H9 (cell line): ENCODE measurements at regions not wholly inside any gene's neighbourhood (a gene's known extent, or its start where the extent isn't known, plus 50 kb on each side); places are given as distances from the start of the nearest gene placed in this dataset.

Experiments
- DNase-seq: peaks from one replicate; pipeline ENCODE4 v3.0.0-alpha.2; 2017
- H2AFZ ChIP-seq: one replicate; pipeline ENCODE4 v1.6.1; 2013; ENCODE audit warnings: mild to moderate bottlenecking, low read length, control low read depth, moderate library complexity
- H2AK5ac ChIP-seq: 2 replicates; pipeline ENCODE4 v1.6.1; 2013; ENCODE audit warnings: low read length, control low read depth, mixed read lengths; ENCODE audit not compliant: insufficient read length
- H2BK120ac ChIP-seq: one replicate; pipeline ENCODE4 v1.6.1; 2013; ENCODE audit warnings: low read depth, mild to moderate bottlenecking, low read length, control low read depth, inconsistent platforms; ENCODE audit not compliant: poor library complexity, severe bottlenecking
- H2BK12ac ChIP-seq: 2 replicates; pipeline ENCODE4 v1.6.1; 2013; ENCODE audit warnings: low read length, control low read depth, mixed read lengths, low read depth; ENCODE audit not compliant: insufficient read length
- H2BK15ac ChIP-seq: 2 replicates; pipeline ENCODE4 v1.6.1; 2013; ENCODE audit warnings: low read depth, low read length, control low read depth
- H2BK20ac ChIP-seq: one replicate; pipeline ENCODE4 v1.6.1; 2013; ENCODE audit warnings: low read depth, mild to moderate bottlenecking, low read length, control low read depth, inconsistent platforms; ENCODE audit not compliant: poor library complexity, severe bottlenecking
- H2BK5ac ChIP-seq: 2 replicates; pipeline ENCODE4 v1.6.1; 2013; ENCODE audit warnings: low read length, control low read depth, mixed read lengths; ENCODE audit not compliant: insufficient read length
- H3K14ac ChIP-seq: 2 replicates; pipeline ENCODE4 v1.6.1; 2013; ENCODE audit warnings: low read length, control low read depth; ENCODE audit not compliant: insufficient read depth
- H3K18ac ChIP-seq: 2 replicates; pipeline ENCODE4 v1.6.1; 2013; ENCODE audit warnings: low read depth, mild to moderate bottlenecking, mixed read lengths, low read length, control low read depth; ENCODE audit not compliant: insufficient read length
- H3K23ac ChIP-seq: 2 replicates; pipeline ENCODE4 v1.6.1; 2013; ENCODE audit warnings: low read length, control low read depth, mixed read lengths, low read depth; ENCODE audit not compliant: insufficient read length
- H3K23me2 ChIP-seq: 2 replicates; pipeline ENCODE4 v1.6.1; 2013; ENCODE audit warnings: low read depth, mild to moderate bottlenecking, mixed read lengths, low read length, control low read depth; ENCODE audit not compliant: insufficient read length, poor library complexity, severe bottlenecking
- H3K27ac ChIP-seq: 2 replicates; pipeline ENCODE4 v1.5.1; 2013; ENCODE audit warnings: low read length, control low read depth, mixed read lengths, low read depth; ENCODE audit not compliant: insufficient read length
- H3K27me3 ChIP-seq: 2 replicates; pipeline ENCODE4 v1.6.1; 2013; ENCODE audit warnings: low read length, control low read depth, inconsistent platforms; ENCODE audit not compliant: insufficient read depth
- H3K4ac ChIP-seq: 2 replicates; pipeline ENCODE4 v1.6.1; 2013; ENCODE audit warnings: low read depth, mild to moderate bottlenecking, control low read depth, inconsistent platforms, low read length, moderate library complexity
- H3K4me1 ChIP-seq: 2 replicates; pipeline ENCODE4 v1.6.1; 2013; ENCODE audit warnings: low read length, control low read depth, inconsistent platforms; ENCODE audit not compliant: insufficient read depth
- H3K4me2 ChIP-seq: 2 replicates; pipeline ENCODE4 v1.6.1; 2013; ENCODE audit warnings: low read length, control low read depth, mixed read lengths; ENCODE audit not compliant: insufficient read length, insufficient read depth
- H3K56ac ChIP-seq: 2 replicates; pipeline ENCODE4 v1.6.1; 2013; ENCODE audit warnings: low read depth, mild to moderate bottlenecking, mixed read lengths, low read length, control low read depth; ENCODE audit not compliant: insufficient read length
- H3K79me1 ChIP-seq: 2 replicates; pipeline ENCODE4 v1.6.1; 2013; ENCODE audit warnings: low read depth, mild to moderate bottlenecking, moderate library complexity, low read length, control low read depth, inconsistent platforms; ENCODE audit not compliant: insufficient read depth, poor library complexity, severe bottlenecking
- H3K79me2 ChIP-seq: 2 replicates; pipeline ENCODE4 v1.6.1; 2013; ENCODE audit warnings: low read length, control low read depth, inconsistent platforms; ENCODE audit not compliant: insufficient read depth
- H3K9ac ChIP-seq: 2 replicates; pipeline ENCODE4 v1.6.1; 2013; ENCODE audit warnings: low read length, control low read depth, mixed read lengths; ENCODE audit not compliant: insufficient read length; ENCODE audit errors: extremely low read depth
- H3K9me3 ChIP-seq: one replicate; pipeline ENCODE4 v1.6.1; 2013; ENCODE audit warnings: low read depth, low read length, inconsistent platforms; ENCODE audit not compliant: control insufficient read depth
- H3T11ph ChIP-seq: one replicate; pipeline ENCODE4 v1.6.1; 2013; ENCODE audit warnings: mild to moderate bottlenecking, low read length, control low read depth, inconsistent platforms
- H4K20me1 ChIP-seq: one replicate; pipeline ENCODE4 v1.6.1; 2013; ENCODE audit not compliant: control insufficient read depth, insufficient read length, insufficient read depth
- H4K5ac ChIP-seq: 2 replicates; pipeline ENCODE4 v1.6.1; 2013; ENCODE audit warnings: low read depth, mild to moderate bottlenecking, mixed read lengths, low read length, control low read depth; ENCODE audit not compliant: insufficient read length
- H4K8ac ChIP-seq: replicated peaks from 2 replicates; pipeline ENCODE4 v1.6.1; 2013; ENCODE audit warnings: low read length, control low read depth, mixed read lengths, low read depth; ENCODE audit not compliant: insufficient read length
- H4K91ac ChIP-seq: 2 replicates; pipeline ENCODE4 v1.6.1; 2013; ENCODE audit warnings: low read depth, mild to moderate bottlenecking, moderate library complexity, mixed read lengths, low read length, control low read depth; ENCODE audit not compliant: insufficient read length
- H3K27ac Mint-ChIP-seq, 3 experiments: 2 replicates in 2 of 3; 3 replicates in 1 of 3; pipeline ENCODE4 v1.8.0; 2020 to 2021; ENCODE audit warnings: mixed read lengths in 3 of 3, mild to moderate bottlenecking in 1 of 3, moderate library complexity in 1 of 3
- H3K27me3 Mint-ChIP-seq: 2 replicates; pipeline ENCODE4 v1.8.0; 2021; ENCODE audit warnings: low read depth, mild to moderate bottlenecking, moderate library complexity, mixed read lengths
- H3K36me3 Mint-ChIP-seq, 3 experiments: 2 replicates in 2 of 3; 3 replicates in 1 of 3; pipeline ENCODE4 v1.8.0; 2020 to 2021; ENCODE audit warnings: low read depth in 3 of 3, mixed read lengths in 3 of 3; ENCODE audit not compliant: insufficient read depth in 1 of 3
- H3K4me1 Mint-ChIP-seq, 2 experiments: 2 replicates each; pipeline ENCODE4 v1.8.0; 2020; ENCODE audit warnings: mixed read lengths in 2 of 2
- H3K4me3 Mint-ChIP-seq, 2 experiments: 2 replicates in 1 of 2; 3 replicates in 1 of 2; pipeline ENCODE4 v1.8.0; 2020 to 2021; ENCODE audit warnings: mild to moderate bottlenecking in 2 of 2, mixed read lengths in 2 of 2, moderate library complexity in 1 of 2
- H3K9me3 Mint-ChIP-seq, 2 experiments: 2 replicates in 1 of 2; 3 replicates in 1 of 2; pipeline ENCODE4 v1.8.0; 2020; ENCODE audit warnings: mild to moderate bottlenecking in 2 of 2, mixed read lengths in 2 of 2, moderate library complexity in 1 of 2
- CTCF ChIP-seq: fragments of 200-600 bp; sonication (generic); conservative IDR thresholded peaks from 3 replicates; pipeline ENCODE4 v1.8.0; 2021; ENCODE audit warnings: antibody characterized with exemption, mild to moderate bottlenecking
- WGBS: extraction: QIAGEN DNeasy Blood & Tissue Kit; methylation state at CpG from one replicate; pipeline ENCODE4 v1.1.7; 2013; ENCODE audit warnings: missing lambda C conversion rate, low lambda C conversion rate, mixed read lengths; ENCODE audit not compliant: insufficient read length; ENCODE audit errors: extremely low coverage; 5-methylcytosine and 5-hydroxymethylcytosine counted together

DNA sequence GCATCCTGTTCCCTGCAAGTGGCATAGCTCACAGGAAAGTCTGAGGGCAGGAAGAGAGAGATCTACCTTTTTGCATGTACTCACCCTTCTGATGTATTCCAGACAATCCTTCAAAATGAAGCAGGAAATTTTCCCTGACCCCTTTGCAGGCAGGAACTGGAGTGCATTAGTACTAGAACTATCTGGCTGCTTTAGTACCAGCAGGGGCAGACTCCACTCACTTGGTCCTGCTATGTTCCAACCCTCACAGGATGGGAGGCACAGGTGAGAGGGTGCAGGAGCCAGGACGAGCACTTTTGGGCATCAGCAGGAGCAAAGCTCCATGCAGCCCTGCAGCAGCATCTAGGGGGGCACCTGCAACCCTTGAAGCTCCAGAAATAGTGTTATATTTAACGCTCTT is 116.3 kb upstream of the IGF1 start:
- WGBS = no CpG with 5 or more reads among the region's 2 CpGs

More for the DNA sequence above, 116.3 kb upstream of the IGF1 start:
- peaks cover 8 to 17% of the 10 kb centered on the region in 2 experiments for H3K4me1 Mint-ChIP-seq
- no peak overlapping the region for H3K14ac ChIP-seq
- H4K5ac ChIP-seq = no peak overlapping the region
- no peak overlapping the region for H3K27ac Mint-ChIP-seq
- H3K36me3 Mint-ChIP-seq = no peaks in the 10 kb centered on the region
- no peak overlapping the region for H3K23ac ChIP-seq
- no peaks in the 10 kb centered on the region for H3K9me3 Mint-ChIP-seq
- TF ChIP-seq CTCF = no peak
- no peak overlapping the region for H2BK15ac ChIP-seq
- no peaks in the 10 kb centered on the region for H3K4me1 ChIP-seq
- H3K27me3 ChIP-seq = no peaks in the 10 kb centered on the region
- H3K9me3 ChIP-seq = no peaks in the 10 kb centered on the region
- H3K23me2 ChIP-seq = no peaks in the 10 kb centered on the region
- H4K8ac ChIP-seq = no peak overlapping the region
- no peak overlapping the region for H2AFZ ChIP-seq
- no peak overlapping the region for H3K9ac ChIP-seq
- H3K4me3 Mint-ChIP-seq = no peak overlapping the region
- no peak overlapping the region for H4K91ac ChIP-seq
- H2BK20ac ChIP-seq = no peak overlapping the region
- no peak overlapping the region for H2AK5ac ChIP-seq
- DNase-seq = no peak
- H2BK5ac ChIP-seq = no peak overlapping the region
- H2BK120ac ChIP-seq = no peak overlapping the region
- H2BK12ac ChIP-seq = no peak overlapping the region
- H3K4me2 ChIP-seq = no peak overlapping the region
- no peaks in the 10 kb centered on the region for H4K20me1 ChIP-seq
- H3T11ph ChIP-seq = no peak overlapping the region
- no peak overlapping the region for H3K27ac ChIP-seq
- no peaks in the 10 kb centered on the region; the same call in 1 of the 2 replicates for H3K27me3 Mint-ChIP-seq
- H3K4ac ChIP-seq = no peak overlapping the region
- H3K79me1 ChIP-seq = no peaks in the 10 kb centered on the region
- H3K18ac ChIP-seq = no peak overlapping the region
- H3K56ac ChIP-seq = no peak overlapping the region
- no peaks in the 10 kb centered on the region for H3K79me2 ChIP-seq
